ENCODE measurements at regions not wholly inside any gene's neighbourhood (a gene's known extent, or its start where the extent isn't known, plus 50 kb on each side); places are given as distances from the start of the nearest gene placed in this dataset.
"Not testable (repeated sequence)": the region's sequence is repeated elsewhere in the genome, so short reads cannot be mapped to it uniquely, and the experiment has no call there.

DNA sequence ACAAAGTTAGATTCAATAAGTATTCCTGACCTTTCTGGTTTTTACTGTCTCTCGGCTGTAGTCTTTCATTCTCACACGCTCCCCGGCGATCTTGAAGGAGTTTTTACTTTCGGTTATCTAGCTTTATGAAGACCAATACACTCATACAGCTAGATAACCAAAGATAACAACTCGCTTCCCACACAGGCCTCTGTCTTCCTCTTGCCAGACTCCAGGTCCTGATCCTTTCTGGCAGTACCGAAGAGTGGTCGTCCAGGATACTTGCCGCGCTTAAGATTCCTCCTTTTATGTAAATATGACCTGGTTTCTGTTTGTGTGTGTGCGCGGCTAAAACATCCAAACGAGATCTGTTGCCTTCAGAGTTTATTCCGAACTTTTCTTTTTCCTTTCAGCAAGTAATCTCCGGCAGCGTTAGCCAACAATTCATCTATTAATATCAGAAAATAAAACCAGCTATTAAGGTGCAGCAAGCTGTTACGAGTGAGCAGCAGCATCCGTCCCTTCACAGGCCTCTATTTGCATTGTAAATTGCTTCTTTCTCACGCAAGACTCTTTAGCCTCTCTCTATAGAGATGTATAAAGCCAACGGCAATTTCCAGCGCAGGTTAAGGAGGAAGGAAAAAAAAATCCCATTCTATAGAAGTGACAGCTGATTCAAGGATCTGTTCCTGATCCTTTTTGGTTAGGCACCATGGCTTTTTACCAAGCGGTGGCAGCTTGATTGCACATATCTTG is 216.1 kb downstream of the MEF2C start:
- DNase-seq (ENCODE audit: low spot score) (no peak), FAIRE-seq (no peak)

DNA sequence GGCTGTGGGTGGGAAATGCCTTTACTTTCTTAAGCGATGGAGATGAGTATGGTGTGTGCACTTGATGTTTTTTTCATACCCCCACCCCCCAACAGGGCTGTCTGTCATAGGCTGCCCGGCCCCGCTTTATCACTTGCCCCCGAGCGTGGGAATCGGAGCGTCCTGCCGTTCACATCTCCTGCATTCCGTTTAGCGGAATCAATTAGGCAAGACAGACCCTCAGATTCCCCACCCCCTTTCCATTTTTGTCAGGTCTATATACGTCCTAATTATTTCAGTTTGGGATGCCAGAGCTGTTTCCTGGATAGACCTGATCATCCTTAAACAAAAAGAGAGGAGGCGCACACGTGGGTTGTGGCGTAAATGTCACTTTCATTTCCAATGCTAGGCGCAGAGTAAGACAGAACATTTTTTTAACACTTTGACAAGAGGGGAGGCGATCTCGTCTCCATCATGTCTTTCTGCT is 217.2 kb downstream of the MEF2C start:
- FAIRE-seq (no peak), DNase-seq (ENCODE audit: low spot score) (no peak)

DNA sequence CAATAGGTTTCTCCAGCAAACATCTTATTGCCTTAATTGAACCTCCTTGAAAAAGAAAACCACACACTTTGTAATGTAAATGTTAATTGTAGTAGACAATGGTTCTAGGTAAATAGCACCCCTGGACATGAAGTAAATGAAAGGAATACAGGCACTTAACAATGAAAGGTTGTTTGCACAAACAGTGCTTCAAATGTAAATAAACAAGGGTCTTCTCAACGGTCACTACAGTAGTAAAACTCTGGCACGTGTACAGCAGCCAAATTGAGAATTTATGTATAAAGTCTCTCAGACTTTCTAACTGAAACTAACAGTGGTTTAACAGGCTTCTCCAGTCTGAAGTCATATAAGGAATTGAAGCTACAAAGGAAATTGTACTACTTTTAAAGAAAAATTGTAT is 218.3 kb downstream of the MEF2C start:
- no peak for FAIRE-seq
- no peak for DNase-seq (ENCODE audit: low spot score)

DNA sequence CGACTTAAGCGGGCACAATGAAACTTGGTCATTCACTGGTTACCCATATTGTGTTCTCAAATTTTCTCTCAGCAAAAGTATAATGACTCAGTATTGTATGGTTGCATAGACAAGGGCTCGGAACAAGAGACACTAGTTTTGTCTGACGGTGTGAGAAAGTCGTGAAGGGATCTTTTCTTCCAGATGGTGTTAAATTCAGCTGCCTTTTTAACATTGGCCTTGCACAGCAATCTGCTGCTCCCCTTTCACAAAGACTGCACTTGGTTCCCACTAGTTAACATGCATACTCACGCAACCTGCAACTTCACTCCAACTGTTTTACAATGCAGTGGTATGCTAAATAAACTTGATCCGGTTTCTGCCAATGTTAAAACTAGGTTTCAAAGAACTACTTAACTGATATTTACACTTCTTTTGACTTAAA is 219.2 kb downstream of the MEF2C start:
- FAIRE-seq (no peak), DNase-seq (ENCODE audit: low spot score) (no peak)

DNA sequence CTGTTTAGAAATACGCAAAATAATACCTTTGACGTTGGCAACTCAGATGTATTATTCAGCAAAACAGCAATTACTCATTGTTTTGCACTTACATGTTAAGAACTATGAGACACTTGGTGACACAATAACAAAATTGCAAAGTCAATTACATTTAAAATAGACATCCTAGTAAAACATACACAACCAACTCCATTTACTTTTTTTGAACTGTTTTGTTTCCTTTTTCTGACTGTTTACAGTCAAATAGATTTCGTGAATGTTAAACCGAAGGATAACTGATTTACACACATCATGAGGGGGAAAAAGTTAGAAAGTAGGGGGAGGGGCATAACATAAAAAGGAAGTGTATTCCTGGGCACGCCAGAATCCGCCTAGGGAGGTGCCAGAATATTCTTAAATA is 220.1 kb downstream of the MEF2C start:
- FAIRE-seq: no peak
- no peak for DNase-seq (ENCODE audit: low spot score)

DNA sequence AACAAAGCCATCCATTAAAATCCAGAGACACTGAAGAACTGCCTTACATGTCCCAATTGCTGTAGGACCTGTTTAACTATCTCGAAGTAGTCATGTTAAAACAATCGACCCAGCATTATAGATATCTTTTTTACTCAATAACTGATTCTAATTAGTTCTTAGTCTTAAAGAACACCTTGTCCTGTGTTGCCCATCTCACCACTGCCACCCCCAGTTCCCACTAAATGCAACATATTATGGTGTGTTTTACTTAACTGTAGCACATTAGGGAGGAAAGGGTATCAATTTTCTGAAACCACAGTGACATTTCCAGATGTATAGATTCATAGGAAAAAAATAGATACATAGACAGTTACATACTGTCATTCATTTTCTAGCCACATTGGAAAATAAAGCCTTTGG is 221.2 kb downstream of the MEF2C start:
- DNase-seq (ENCODE audit: low spot score): no peak
- no peak for FAIRE-seq

DNA sequence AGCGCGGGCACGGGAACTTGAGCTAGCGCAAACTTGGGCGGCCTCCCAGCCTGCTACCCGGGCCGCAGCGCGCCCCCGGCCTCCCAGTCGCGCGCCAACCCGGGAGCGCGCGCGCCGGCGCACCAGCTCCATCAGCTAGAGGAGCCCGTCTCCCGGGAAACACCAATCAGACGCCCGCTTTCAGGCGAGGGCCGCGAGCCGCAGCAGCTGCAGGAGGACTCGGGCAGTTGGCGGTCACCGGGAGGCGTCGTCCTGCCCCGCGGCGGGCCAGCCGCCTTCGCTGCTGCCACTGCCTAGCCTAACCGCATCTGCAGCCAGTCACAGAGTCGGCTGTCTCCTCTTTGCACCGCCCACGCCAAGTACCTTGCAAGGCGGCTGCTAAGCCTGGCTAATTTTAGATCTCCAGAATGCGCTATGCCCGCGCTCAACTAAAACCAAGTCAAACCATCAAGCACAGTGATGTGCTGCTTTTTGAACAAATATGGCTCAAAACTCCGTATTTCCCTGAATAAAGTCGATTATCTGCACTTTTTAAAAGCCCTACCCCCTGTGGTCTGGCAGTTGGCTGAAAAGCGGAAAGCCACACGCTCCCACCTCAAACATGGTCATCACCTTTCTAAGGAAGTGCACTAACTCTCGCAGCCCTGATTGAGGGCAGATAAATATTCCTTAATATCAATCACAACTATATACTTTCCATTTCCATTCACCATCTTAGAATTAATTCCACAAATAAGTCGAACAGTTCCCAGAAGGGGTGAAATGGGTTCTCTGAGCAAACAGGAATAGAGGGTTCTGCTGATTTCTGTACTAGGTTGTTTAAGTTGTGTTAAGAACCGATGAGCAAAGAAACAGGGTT is 221.8 kb downstream of the MEF2C start:
- FAIRE-seq (peak; percentile 84), DNase-seq (ENCODE audit: low spot score) (peak; percentile 97)

DNA sequence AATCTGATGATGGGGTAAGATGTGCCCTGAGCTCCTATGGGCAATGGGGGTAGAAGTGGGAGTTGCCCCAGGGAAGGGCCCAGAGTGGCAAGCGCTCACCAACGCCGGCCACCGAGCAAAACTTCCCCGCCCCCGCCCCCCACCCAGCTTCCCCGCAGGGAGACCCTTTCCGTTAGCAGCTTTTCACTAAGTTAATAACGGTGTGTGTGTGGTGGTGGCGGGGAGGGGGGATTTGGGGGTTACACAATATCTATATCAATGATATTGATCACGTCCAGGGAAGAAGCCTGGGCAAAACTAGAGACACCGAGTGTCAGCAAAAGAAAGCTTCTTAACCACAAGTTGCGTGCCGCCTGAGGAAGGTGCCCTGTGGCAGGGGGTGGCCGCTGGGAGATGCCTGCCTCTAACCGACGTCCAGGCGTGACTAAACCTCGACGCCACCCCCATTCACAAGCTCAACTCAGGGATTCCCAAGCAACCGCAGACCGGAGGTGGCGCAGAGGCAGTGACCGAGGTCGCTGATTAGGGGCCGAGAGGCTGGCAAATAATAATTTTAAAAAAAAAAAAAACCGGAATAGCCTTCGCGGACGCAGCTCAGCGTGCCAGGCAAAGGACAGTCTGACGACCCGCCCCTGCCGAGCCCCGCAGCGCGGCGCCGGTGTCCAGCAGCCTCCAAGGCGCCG is 222.6 kb downstream of the MEF2C start:
- DNase-seq (ENCODE audit: low spot score): peak; percentile 84
- FAIRE-seq: peak; percentile 59

DNA sequence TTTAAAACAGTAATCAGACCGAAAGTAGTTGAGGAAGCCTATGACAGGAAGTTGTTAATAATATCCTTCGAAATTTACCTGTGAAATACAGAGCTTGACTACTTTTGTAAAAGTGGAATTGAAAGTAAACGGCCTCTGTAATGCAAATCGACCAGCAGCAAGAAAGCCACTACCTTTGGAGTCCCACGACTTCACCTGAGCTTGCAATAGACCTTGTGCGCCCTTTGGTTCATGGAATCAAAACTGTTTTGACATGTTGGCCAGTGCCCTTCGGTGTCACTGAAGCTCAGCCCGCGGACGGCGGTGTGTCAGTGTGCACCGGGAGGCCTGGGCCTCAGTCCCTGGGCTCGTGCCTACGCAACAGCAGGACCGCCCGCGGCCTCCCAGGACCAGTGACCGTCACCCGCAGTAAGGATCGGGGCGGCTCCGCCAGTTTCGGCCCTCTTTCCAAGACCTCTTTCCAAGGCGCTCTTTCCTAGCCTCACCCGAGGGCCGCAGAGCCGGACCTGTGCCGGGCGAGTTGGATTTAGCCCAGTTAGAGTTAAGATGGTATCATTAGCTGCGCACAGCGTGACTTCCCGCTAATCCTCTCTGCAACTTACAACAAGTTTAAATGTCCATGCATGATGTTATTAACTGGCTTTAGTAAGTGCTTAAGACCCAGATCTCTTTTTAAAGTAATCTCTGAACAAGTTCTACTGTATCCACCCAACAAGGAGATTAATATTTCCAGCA is 223.3 kb downstream of the MEF2C start:
- DNase-seq (ENCODE audit: low spot score): no peak

DNA sequence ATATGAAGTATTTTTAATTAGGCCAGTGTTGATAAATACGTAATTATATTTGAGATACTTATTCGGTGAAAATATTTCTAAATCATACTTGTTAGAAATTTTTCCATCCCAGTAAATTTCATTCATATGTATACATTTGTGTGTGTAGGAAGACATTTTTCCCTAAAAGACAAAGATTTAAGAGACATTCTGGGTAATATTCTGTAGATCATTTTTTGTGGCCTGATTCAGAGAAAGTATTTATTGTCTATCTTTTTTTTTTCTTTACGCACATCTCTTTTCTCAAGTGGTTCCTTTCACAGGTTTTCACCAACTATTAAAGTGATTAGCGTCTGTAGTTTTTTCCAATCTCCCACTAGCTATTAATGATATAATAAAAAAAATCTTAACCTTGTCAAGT is 224.1 kb downstream of the MEF2C start:
- no peak for FAIRE-seq

More for the DNA sequence above, 223.3 kb downstream of the MEF2C start:
- FAIRE-seq: no peak

DNA sequence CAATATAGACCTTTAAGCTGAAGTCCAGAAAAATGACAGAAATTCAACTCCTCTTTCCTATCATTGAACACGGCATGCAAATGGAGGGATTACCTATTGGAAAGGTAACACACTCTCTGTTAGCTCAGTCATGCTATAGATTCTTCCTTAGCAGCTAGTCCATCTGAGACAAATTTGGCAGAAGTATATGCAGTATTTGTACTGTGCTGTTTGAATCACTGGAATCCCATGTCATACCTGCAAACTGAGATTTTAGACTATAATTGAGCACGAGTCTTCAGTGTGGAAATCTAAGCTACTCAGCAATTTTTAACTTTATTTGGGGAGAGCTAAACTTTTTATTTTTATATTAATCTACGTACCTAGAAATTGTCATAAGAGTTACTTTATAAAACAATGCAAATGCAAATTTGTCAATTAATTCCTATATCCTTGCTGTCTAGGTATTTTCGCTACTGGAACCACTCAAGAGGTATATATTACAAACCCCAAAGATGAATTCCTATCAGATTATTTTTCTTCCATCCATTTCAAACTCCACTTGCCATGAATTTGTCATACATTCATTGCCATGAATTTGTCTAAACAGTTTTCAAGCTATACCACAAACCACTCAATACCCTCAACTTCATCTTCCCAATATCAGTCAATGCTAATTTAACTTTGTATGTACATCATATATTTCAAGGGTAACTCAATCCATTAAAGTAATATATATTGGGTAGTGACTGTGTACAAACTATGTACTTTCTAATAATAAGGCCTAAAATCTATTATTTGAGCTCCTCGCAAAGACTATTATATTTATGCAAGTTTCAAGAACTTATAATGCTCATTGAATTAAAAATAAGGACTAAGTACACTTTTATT is 224.8 kb downstream of the MEF2C start:
- DNase-seq (ENCODE audit: low spot score) (no peak), FAIRE-seq (no peak)

More for the DNA sequence above, 224.1 kb downstream of the MEF2C start:
- DNase-seq (ENCODE audit: low spot score): no peak

DNA sequence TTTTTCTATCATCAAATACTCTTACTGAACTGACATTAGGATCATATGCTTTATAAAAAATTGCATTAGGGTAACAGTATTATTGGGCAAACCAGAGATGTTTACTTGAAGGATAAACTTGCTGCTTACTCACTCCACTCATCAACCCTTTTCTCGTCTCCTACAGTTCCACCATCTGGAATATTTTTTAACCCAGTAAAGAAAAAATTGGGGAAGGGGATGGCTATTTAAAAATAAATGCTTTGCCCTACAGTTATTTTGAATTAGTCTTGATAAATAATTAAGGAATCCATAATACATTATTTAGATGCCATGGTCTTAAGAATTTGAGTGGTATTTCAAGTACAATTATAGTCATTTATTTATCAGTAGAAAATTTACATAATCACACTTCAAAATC is 225.8 kb downstream of the MEF2C start:
- FAIRE-seq: no peak
- DNase-seq (ENCODE audit: low spot score): no peak

DNA sequence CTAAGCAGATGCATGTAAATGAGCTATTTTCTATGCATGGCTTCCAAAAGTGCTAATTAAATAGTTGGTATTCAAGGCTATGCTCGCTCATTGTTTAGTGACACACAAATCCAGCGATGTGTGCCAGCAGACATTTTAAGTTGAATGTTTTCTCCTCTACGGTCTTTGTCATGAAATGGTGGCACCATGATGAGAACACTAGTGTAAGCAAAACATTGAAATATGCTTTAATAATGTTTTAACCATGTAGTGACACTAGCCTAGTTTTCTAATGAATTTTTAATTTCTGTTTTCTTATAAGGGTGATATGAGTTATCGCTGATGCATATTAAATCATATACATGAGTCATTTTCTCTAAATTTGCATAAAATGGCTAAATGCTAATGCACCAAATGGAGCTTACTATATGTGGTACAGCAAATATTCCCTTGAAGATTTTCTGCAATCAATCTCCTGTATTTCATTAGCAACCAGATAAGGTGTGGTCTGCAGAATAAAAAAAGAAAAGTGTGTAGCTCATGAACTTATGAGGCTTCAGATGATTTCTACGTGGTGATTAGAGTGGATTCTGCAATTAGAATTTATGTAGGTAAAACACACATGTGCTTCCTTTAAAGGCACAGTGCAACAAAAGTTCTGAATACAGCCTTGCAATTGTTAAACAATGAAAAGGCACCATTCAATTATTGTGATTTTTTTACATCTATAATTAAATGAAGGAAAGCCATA is 226.6 kb downstream of the MEF2C start:
- DNase-seq (ENCODE audit: low spot score) (no peak), FAIRE-seq (no peak)

DNA sequence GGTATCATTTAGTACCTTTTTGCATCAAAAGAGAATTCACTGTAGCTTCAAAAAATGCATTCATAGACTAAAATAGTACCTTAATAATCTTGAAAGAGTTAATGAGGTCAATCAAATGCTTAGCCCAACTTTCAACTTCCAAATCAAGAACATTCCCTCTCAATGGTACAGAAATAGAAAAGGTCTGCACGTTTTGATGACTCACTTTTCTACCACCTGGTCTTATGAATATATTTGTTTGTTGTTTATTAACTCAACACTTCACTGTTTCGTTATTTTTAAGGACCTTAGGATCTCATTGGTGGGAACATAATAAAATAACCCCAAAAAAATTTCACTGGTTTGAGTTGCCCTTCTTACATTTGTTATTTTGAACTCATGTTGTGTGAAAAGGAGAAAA is 229.5 kb downstream of the MEF2C start:
- DNase-seq (ENCODE audit: low spot score) (no peak), FAIRE-seq (no peak)

DNA sequence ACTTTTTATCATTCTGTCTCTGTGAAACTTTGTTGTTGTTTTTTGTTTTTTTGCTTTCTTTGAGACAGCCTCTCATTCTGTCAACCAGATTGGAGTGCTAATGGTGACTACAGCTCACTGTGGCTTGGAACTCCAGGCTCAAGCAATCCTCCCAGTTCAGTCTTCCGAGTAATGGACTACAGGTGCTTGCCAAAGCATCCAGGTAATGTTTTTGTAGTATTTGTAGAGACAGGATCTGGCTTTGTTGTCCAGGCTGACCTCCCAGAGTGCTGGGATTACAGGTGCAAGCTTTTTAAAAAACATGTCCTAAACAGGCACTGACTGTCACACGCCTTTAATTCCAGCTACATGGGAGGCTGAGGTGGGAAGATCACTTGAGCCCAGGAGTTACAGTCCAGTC is 235.1 kb downstream of the MEF2C start:
- no peak for FAIRE-seq
- DNase-seq (ENCODE audit: low spot score): no peak

DNA sequence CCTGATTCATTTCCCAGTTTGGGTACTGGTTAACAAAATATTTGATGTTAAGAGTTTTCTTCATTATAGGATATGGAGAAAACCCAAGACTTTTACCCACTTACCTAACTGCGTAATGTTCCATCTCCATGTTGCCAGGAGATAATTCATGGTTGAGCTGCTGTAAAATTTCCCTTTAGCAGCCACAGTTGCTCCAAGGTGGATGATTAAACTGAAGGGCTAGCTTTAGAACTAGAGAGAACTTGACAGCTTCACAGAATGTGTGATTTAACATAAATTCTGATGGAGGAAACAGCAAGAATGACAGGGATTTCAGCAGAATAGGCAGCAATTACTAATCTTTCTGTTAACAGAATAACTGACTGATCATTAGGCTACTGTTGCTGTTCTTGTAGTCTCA is 236.1 kb downstream of the MEF2C start:
- FAIRE-seq (no peak), DNase-seq (ENCODE audit: low spot score) (no peak)

DNA sequence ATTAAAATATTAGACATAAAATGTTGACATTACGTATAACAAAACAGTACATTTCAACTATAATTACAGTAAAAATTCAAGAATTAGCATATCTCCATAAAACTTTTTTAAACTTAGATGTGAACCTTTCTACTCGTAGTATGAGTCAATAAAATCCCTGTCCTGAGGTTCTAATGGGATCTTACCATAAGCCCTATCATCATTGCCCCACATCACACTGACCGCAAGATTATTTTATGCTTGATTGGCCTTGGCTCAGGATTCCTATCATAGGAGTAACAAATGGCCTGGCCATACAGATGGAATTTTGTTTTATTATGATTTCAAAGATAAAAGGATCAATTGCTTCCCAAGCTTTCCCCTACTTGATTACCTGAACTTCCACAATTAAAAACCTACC is 238.3 kb downstream of the MEF2C start:
- FAIRE-seq (no peak), DNase-seq (ENCODE audit: low spot score) (no peak)

DNA sequence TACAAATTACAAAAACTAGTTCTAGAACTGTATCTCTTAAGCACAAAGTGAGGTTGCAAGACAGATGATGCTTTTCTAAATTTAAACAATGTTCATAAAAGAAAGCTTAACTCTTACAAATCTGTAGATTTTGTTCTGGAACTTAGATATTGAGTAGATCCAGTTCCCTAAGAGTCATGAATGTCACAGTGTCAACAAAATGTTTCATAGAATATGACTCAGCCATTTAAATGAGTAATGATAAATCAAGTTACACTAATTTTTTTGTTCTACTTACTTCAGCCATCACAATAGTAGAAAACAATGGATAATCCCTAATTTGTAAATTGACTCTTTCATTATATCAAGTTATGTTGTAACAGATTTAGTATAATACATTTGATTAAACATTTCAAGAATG is 239.7 kb downstream of the MEF2C start:
- FAIRE-seq (no peak), DNase-seq (ENCODE audit: low spot score) (no peak)

DNA sequence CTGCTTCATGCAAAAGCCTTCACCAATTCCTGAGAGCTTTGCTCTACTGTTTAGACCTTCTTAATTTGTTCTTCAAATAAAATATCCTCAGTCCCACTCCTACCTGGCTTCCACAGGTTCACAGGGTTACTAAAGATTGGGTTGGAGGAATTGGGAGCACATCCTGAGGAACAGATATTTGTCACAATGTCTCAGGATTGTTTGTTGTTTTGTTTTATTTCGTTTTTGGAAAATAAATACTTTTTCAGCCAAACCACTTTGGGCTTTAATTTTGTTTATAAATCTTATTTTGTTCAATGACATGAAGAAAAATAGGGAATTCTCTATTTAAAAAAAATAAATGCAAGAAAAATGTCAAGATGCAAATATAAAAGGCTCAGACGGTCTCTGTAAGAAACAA is 249.0 kb downstream of the MEF2C start:
- DNase-seq (ENCODE audit: low spot score) (no peak), FAIRE-seq (no peak)

DNA sequence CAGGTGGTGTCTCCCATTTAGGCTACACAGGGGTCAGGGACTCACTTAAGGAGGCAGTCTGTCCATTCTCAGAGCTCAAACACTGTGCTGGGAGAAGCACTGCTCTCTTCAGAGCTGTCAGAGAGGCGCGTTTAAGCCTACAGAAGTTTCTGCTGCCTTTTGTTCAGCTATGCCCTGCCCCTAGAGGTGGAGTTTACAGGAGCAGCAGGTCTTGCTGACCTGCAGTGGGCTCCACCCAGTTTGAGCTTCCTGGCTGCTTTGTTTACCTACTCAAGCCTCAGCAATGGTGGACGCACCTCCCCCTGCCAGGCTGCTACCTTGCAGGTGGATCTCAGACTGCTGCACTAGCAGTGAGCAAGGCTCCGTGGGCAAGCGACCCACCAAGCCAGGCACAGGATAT is 260.1 kb downstream of the MEF2C start:
- not testable (repeated sequence) for DNase-seq (ENCODE audit: low spot score); FAIRE-seq
